GM12878 (cell line): ENCODE measurements at regions not wholly inside any gene's neighbourhood (a gene's known extent, or its start where the extent isn't known, plus 50 kb on each side); places are given as distances from the start of the nearest gene placed in this dataset.

Experiments
- ATAC-seq: fragments of 200-7000 bp; cut with Tn5 transposase; 3 replicates; pipeline ENCODE4 v1.9.1; 2020; ENCODE audit warnings: mild to moderate bottlenecking, moderate library complexity
- BruUV-seq: library from RNA; stranded (reverse); fragments of 400-500 nt; replicated peaks from 2 replicates; lab custom pipeline; 2021; lab: Mats Ljungman, UMichigan
- CTCF ChIA-PET: fragments of 300-600 bp; sonication (Branson Sonifier 250); formaldehyde crosslinking; extraction: SDS; loops from one replicate; lab custom pipeline; 2021; ENCODE audit warnings: inconsistent platforms; lab: Yijun Ruan, JAX
- POLR2A ChIA-PET: fragments of 350-600 bp; formaldehyde crosslinking; extraction: SDS; loops from one replicate; lab custom pipeline; 2021; ENCODE audit warnings: inconsistent platforms; lab: Charles Lee
- RAD21 ChIA-PET: fragments of 300-600 bp; sonication (Branson Sonifier 250); formaldehyde crosslinking; loops from one replicate; lab custom pipeline; 2023; ENCODE audit warnings: antibody characterized with exemption; ENCODE audit not compliant: unreplicated experiment; lab: Charles Lee
- SMC1A ChIA-PET: fragments of 300-600 bp; sonication (Branson Sonifier 250); formaldehyde crosslinking; loops from one replicate; lab custom pipeline; 2023; ENCODE audit not compliant: unreplicated experiment, uncharacterized antibody; lab: Charles Lee
- DNase-seq: peaks from one replicate; pipeline ENCODE4 v3.0.0-alpha.2; 2011; ENCODE audit warnings: low read depth, low spot score
- FAIRE-seq: peaks from 3 replicates; lab custom pipeline; 2011; peaks lifted over from hg19 to GRCh38; lab: Jason Lieb, UNC
- H2AFZ ChIP-seq: 2 replicates; pipeline ENCODE4 v1.6.0; 2011; ENCODE audit warnings: low read depth, low read length, control low read depth; ENCODE audit not compliant: control insufficient read depth
- H3K27ac ChIP-seq: 2 replicates; pipeline ENCODE4 v1.5.1; 2011; ENCODE audit warnings: control low read depth; ENCODE audit not compliant: control insufficient read depth, insufficient read depth
- H3K27me3 ChIP-seq, 2 experiments: replicated peaks in 1 of 2; 2 replicates each; pipeline versions ENCODE4 v1.6.0 to v1.6.1; 2011; ENCODE audit warnings: low read length in 1 of 2; ENCODE audit not compliant: control insufficient read depth in 2 of 2, insufficient read depth in 2 of 2
- H3K36me3 ChIP-seq, 2 experiments: 2 replicates each; pipeline ENCODE4 v1.5.1; 2011; ENCODE audit warnings: low read length in 1 of 2; ENCODE audit not compliant: control insufficient read depth in 2 of 2, insufficient read depth in 2 of 2
- H3K4me1 ChIP-seq: 2 replicates; pipeline ENCODE4 v1.6.1; 2011; ENCODE audit warnings: mild to moderate bottlenecking, low read length, moderate library complexity, mixed read lengths; ENCODE audit not compliant: control insufficient read depth, insufficient read depth
- H3K4me2 ChIP-seq: 2 replicates; pipeline ENCODE4 v1.6.0; 2011; ENCODE audit warnings: control low read depth; ENCODE audit not compliant: control insufficient read depth, insufficient read depth
- H3K4me3 ChIP-seq: fragments of 200-600 bp; sonication (generic); 2 replicates; pipeline ENCODE4 v1.5.1; 2016
- H3K79me2 ChIP-seq: 2 replicates; pipeline ENCODE4 v1.6.0; 2011; ENCODE audit warnings: low read length; ENCODE audit not compliant: control insufficient read depth, insufficient read depth
- H3K9ac ChIP-seq: 2 replicates; pipeline ENCODE4 v1.8.0; 2011; ENCODE audit warnings: low read length, control low read depth, mixed read lengths; ENCODE audit not compliant: control insufficient read depth, insufficient read depth
- H3K9me3 ChIP-seq: replicated peaks from 3 replicates; pipeline ENCODE4 v1.5.1; 2011; ENCODE audit warnings: mild to moderate bottlenecking, low read length; ENCODE audit not compliant: control insufficient read depth, insufficient read depth
- H4K20me1 ChIP-seq: 2 replicates; pipeline ENCODE4 v1.6.0; 2011; ENCODE audit not compliant: control insufficient read depth, insufficient read depth
- IKZF1 ChIP-seq: fragments of 450-650 bp; conservative IDR thresholded peaks from 2 replicates; pipeline ENCODE4 v1.6.1; 2017; ENCODE audit warnings: antibody characterized with exemption, mild to moderate bottlenecking
- JUND ChIP-seq: IDR thresholded peaks from 2 replicates; pipeline ENCODE4 v1.6.1; 2012; ENCODE audit warnings: low read depth, mild to moderate bottlenecking, low read length, improper control_type of control experiment, moderate library complexity
- MTA3 ChIP-seq: IDR thresholded peaks from 2 replicates; pipeline ENCODE4 v1.6.1; 2012; ENCODE audit warnings: low read length, inconsistent platforms, borderline replicate concordance
- SIX5 ChIP-seq: IDR thresholded peaks from 2 replicates; pipeline ENCODE4 v1.6.1; 2011; ENCODE audit warnings: mild to moderate bottlenecking, low read depth, low read length, moderate library complexity; ENCODE audit not compliant: severe bottlenecking
- TBL1XR1 ChIP-seq: IDR thresholded peaks from 2 replicates; pipeline ENCODE4 v1.6.1; 2012; ENCODE audit warnings: low read depth, low read length, improper control_type of control experiment
- ZNF207 ChIP-seq: fragments of 450-650 bp; IDR thresholded peaks from 2 replicates; pipeline ENCODE4 v1.6.1; 2014; ENCODE audit warnings: antibody characterized with exemption, mild to moderate bottlenecking, borderline replicate concordance
- WGBS: methylation state at CpG from one replicate; pipeline ENCODE4 v1.1.6; 2016; ENCODE audit warnings: low lambda C conversion rate; ENCODE audit not compliant: insufficient replicate concordance, insufficient coverage; ENCODE audit errors: missing lambda C conversion rate; 5-methylcytosine and 5-hydroxymethylcytosine counted together
- in situ Hi-C: fragments of 300-500 bp; cut with MboI; formaldehyde crosslinking; loops from 9 replicates; pipeline ENCODE4 v1.14.3; 2018; ENCODE audit warnings: mixed read lengths
- intact Hi-C: fragments of 100-400 bp; cut with micrococcal nuclease; formaldehyde crosslinking; loops from one replicate; pipeline ENCODE4 v1.14.2; 2022; ENCODE audit not compliant: unreplicated experiment
- TF ChIP-seq, protein P1 (sequence below): fragments of 450-650 bp; IDR thresholded peaks from 2 replicates; pipeline ENCODE4 v1.6.1; 2016; ENCODE audit warnings: mild to moderate bottlenecking
- TF ChIP-seq, protein P2 (sequence below): IDR thresholded peaks from 2 replicates; pipeline ENCODE4 v1.6.1; 2012; ENCODE audit warnings: improper control_type of control experiment, low read depth, low read length; ENCODE audit not compliant: insufficient replicate concordance

- no peaks in the 10 kb centered on the region for H4K20me1 ChIP-seq
- in situ Hi-C loops = no loop called here
- ChIA-PET RAD21 (no interaction called here), SMC1A (no interaction called here), CTCF (no interaction called here), POLR2A (no interaction called here)
- H2AFZ ChIP-seq = no peak overlapping the region
- H3K4me3 ChIP-seq = no peak overlapping the region
- DNase-seq = no peak
- H3K79me2 ChIP-seq = no peaks in the 10 kb centered on the region
- BruUV-seq = no TSS peak
- no peaks in the 10 kb centered on the region for H3K36me3 ChIP-seq
- no peak overlapping the region for H3K27ac ChIP-seq
- no peak for ATAC-seq
- H3K4me2 ChIP-seq = no peak overlapping the region
- no peak for TF ChIP-seq ZNF207
- H3K9me3 ChIP-seq = no peaks in the 10 kb centered on the region
- no peak for FAIRE-seq
- no peaks in the 10 kb centered on the region for H3K27me3 ChIP-seq
- no peaks in the 10 kb centered on the region for H3K4me1 ChIP-seq
- intact Hi-C loops = no loop called here
- WGBS = 4% methylated on average over 9 of the region's 9 CpGs
- H3K9ac ChIP-seq = no peak overlapping the region
Measured at GRCh38 chr2:129796801-129797488, 182.5 kb upstream of the RAB6C start.

- H3K27ac ChIP-seq = no peak overlapping the region
- ATAC-seq (no peak), DNase-seq (no peak), FAIRE-seq (no peak)
- H3K27me3 ChIP-seq = no peaks in the 10 kb centered on the region
- ChIA-PET POLR2A (no interaction called here), RAD21 (no interaction called here), SMC1A (no interaction called here), CTCF (no interaction called here)
- no TSS peak for BruUV-seq
- no peaks in the 10 kb centered on the region for H3K9me3 ChIP-seq
- no peaks in the 10 kb centered on the region for H3K4me1 ChIP-seq
- no peak overlapping the region for H3K4me2 ChIP-seq
- no peak overlapping the region for H3K9ac ChIP-seq
- 11% methylated on average over 16 of the region's 16 CpGs for WGBS
- H2AFZ ChIP-seq = no peak overlapping the region
- in situ Hi-C loops (no loop called here), intact Hi-C loops (no loop called here)
- no peaks in the 10 kb centered on the region for H3K79me2 ChIP-seq
- no peaks in the 10 kb centered on the region for H3K36me3 ChIP-seq
- H4K20me1 ChIP-seq = no peaks in the 10 kb centered on the region
- no peak overlapping the region for H3K4me3 ChIP-seq
- TF ChIP-seq IKZF1 (no peak), JUND (no peak), SIX5 (no peak), MTA3 (no peak), TBL1XR1 (no peak)
- TF ChIP-seq, protein P1, sequence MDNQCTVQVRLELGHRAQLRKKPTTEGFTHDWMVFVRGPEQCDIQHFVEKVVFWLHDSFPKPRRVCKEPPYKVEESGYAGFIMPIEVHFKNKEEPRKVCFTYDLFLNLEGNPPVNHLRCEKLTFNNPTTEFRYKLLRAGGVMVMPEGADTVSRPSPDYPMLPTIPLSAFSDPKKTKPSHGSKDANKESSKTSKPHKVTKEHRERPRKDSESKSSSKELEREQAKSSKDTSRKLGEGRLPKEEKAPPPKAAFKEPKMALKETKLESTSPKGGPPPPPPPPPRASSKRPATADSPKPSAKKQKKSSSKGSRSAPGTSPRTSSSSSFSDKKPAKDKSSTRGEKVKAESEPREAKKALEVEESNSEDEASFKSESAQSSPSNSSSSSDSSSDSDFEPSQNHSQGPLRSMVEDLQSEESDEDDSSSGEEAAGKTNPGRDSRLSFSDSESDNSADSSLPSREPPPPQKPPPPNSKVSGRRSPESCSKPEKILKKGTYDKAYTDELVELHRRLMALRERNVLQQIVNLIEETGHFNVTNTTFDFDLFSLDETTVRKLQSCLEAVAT = no peak
- TF ChIP-seq, protein P2, sequence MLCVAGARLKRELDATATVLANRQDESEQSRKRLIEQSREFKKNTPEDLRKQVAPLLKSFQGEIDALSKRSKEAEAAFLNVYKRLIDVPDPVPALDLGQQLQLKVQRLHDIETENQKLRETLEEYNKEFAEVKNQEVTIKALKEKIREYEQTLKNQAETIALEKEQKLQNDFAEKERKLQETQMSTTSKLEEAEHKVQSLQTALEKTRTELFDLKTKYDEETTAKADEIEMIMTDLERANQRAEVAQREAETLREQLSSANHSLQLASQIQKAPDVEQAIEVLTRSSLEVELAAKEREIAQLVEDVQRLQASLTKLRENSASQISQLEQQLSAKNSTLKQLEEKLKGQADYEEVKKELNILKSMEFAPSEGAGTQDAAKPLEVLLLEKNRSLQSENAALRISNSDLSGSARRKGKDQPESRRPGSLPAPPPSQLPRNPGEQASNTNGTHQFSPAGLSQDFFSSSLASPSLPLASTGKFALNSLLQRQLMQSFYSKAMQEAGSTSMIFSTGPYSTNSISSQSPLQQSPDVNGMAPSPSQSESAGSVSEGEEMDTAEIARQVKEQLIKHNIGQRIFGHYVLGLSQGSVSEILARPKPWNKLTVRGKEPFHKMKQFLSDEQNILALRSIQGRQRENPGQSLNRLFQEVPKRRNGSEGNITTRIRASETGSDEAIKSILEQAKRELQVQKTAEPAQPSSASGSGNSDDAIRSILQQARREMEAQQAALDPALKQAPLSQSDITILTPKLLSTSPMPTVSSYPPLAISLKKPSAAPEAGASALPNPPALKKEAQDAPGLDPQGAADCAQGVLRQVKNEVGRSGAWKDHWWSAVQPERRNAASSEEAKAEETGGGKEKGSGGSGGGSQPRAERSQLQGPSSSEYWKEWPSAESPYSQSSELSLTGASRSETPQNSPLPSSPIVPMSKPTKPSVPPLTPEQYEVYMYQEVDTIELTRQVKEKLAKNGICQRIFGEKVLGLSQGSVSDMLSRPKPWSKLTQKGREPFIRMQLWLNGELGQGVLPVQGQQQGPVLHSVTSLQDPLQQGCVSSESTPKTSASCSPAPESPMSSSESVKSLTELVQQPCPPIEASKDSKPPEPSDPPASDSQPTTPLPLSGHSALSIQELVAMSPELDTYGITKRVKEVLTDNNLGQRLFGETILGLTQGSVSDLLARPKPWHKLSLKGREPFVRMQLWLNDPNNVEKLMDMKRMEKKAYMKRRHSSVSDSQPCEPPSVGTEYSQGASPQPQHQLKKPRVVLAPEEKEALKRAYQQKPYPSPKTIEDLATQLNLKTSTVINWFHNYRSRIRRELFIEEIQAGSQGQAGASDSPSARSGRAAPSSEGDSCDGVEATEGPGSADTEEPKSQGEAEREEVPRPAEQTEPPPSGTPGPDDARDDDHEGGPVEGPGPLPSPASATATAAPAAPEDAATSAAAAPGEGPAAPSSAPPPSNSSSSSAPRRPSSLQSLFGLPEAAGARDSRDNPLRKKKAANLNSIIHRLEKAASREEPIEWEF = no peak
Measured at GRCh38 chr2:129797489-129798300, 181.8 kb upstream of the RAB6C start.
